HG03097 (cell line): ENCODE measurements at regions not wholly inside any gene's neighbourhood (a gene's known extent, or its start where the extent isn't known, plus 50 kb on each side); places are given as distances from the start of the nearest gene placed in this dataset.
"Not testable (repeated sequence)": the region's sequence is repeated elsewhere in the genome, so short reads cannot be mapped to it uniquely, and the experiment has no call there.

Experiments
- ATAC-seq: cut with Tn5 transposase; IDR thresholded peaks from one replicate; pipeline ENCODE4 v1.9.1; 2021; ENCODE audit not compliant: unreplicated experiment, low FRiP score

- ATAC-seq, result no peak
These were observed 1605.2 kb upstream of the CDH6 start for GRCh38 chr5:29588236-29588635.

DNA sequence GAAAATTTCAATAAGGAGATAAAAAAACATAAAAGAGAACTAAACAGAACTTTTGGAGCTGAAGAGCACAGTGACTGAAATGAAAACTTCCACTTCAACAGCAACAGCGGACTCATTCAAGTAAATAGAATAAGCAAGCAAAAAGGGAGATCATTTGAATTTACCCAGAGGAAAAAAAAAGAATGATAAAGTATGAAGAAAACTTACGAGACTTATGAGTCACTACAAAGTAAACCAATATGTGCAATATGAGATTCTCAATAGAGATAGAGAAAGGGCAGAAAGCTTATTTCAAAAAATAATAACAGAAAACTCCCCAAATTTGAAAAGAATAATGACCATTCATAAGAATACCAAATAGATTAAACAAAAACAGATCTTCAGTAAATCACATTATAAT is 1605.7 kb upstream of the CDH6 start:
- no peak for ATAC-seq

DNA sequence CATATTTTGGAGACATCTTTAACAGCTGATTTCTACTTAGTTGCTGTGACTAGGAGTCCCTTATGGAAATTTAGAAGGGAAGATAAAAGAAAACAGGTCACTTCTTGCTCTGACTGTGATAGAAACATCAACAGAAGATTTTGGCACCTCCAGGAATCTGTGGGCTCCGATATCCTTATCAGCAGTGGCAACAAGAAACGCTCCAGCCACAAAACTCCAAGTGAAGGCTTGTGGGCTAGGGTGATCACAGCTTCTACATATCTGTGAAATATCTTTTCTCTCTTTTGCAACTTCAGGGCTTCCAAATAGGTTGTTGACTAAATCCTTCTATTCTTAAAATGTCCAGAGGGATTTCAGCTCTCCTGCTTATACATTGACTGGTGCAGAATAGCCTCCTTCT is 1625.5 kb upstream of the CDH6 start:
- ATAC-seq, result no peak

DNA sequence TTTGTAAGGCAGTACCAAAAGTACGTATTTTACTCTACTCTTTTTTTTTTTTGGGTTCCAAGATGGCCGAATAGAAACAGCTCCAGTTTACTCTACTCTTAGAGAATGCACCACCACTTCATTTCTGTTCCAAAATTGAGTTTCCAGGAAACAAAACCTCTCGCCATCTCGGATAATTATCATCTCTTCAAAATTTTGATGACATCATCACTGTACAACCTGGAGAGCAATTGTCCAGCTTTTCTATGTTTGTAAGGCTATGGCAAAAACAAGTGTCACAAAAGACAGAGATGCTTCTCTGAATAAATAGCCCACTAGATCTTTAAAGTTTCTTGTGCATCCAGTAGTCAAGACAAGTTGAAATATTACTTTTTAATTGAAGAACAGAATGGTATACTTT is 1631.9 kb upstream of the CDH6 start:
- no peak for ATAC-seq

- ATAC-seq, result no peak
These were observed 1643.0 kb upstream of the CDH6 start for GRCh38 chr5:29550523-29550922.

DNA sequence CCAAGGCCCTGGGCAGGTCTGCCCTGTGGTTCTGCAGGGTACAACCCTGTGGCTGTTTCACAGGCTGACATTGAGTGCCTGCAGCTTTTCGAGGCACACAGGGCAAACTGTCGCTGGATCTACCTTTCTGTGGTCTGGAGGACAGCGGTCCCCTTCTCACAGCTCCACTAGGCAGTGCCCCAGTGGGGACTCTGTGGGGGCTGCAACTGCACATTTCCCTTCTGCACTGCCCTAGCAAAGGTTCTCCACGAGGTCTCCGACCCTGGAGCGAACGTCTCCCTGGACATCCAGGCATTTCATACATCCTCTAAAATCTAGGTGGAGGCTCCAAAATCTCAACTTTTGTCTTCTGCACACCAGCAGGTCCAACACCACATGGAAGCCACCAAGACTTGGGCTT is 1645.2 kb upstream of the CDH6 start:
- no peak for ATAC-seq

- ATAC-seq, result no peak
These were observed 1646.1 kb upstream of the CDH6 start for GRCh38 chr5:29547236-29547865.

- no peak for ATAC-seq
These were observed 1650.0 kb upstream of the CDH6 start for GRCh38 chr5:29543501-29543900.

- ATAC-seq, result no peak
These were observed 1669.3 kb upstream of the CDH6 start for GRCh38 chr5:29524227-29524626.

GRCh38 chr5:29518176-29518575 is 1675.3 kb upstream of the CDH6 start:
- no peak for ATAC-seq

- ATAC-seq, result no peak
These were observed 1677.3 kb upstream of the CDH6 start for GRCh38 chr5:29516224-29516623.

- no peak for ATAC-seq
These were observed 1685.4 kb upstream of the CDH6 start for GRCh38 chr5:29508131-29508530.

DNA sequence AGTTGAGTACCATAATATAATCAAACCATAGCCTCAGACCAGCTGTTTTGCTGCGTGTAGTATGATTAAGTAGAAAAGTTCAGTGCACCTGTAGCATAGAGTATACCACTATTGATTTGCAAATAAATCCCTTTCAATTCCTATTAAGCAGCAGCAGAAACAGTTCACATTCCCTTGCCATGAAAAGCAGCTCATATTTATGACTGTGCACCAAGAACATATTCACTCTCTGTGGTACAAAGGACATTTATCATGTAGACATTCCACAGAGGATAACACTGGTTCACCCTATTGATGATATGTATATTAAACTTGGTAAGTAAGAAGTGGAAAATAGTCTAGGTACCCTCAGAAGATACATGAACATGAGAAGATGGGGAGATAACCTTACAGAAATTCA is 1689.1 kb upstream of the CDH6 start:
- ATAC-seq, result no peak

DNA sequence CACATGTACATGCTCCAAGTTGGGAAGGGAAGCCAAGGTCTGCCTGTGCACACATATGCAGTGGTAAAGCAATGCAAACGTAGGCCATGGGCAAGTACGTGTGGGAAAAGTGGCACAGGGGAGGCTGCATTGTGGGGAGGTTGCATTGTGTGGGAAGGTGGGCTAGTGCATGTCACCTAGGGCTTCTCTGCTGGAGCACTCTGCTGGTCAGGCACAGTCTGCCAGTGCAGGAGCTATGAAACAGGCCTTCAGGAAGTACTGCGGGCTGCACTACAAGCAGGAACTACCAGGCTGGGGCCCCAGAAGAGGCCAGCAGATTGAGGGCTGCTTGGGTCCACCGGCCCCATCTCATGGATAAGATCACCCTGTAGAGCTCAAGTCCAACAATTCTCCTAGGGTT is 1694.6 kb upstream of the CDH6 start:
- ATAC-seq, result no peak

DNA sequence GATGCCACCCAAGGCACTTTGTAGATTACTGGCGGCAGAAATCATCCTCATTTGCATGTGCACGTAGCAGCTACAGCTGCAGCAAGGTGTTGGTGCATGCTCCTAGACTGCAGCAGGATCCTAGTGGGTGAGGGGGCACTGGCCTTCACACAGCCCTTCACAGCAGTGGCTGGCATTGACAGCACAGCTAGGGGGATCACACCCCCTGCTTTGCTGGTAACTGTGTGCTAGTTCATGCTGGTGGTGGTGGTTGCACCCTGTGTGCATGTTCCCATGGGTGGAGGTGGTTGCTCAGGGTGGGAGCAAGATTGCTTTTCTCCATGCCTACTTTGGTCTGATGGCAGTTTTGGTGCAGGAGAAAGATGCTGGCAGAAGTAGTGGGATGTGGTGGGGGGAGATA is 1695.1 kb upstream of the CDH6 start:
- ATAC-seq, result no peak

DNA sequence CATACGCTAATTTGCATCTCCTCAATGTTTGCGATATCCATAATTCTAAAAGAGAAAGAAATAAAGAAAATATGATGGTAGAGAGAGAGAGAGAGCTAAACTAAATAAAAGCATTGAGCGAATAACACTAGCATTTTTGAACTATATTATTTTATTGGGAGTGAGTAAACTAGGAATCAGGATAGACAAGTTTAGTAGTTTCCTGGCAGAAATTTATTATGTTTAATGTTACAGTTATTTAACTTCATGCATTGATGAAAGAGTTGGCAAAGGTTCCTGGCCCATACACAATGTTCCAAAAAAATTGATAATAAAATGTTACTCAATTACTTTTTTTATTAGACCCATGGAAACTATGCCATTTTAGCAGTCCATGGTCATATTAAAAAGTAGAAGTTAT is 1708.2 kb upstream of the CDH6 start:
- ATAC-seq, result no peak

GRCh38 chr5:29469581-29469980 is 1723.9 kb upstream of the CDH6 start:
- no peak for ATAC-seq

- no peak for ATAC-seq
These were observed 1731.2 kb upstream of the CDH6 start for GRCh38 chr5:29462241-29462640.

- ATAC-seq, result no peak
These were observed 1732.4 kb upstream of the CDH6 start for GRCh38 chr5:29460971-29461559.

DNA sequence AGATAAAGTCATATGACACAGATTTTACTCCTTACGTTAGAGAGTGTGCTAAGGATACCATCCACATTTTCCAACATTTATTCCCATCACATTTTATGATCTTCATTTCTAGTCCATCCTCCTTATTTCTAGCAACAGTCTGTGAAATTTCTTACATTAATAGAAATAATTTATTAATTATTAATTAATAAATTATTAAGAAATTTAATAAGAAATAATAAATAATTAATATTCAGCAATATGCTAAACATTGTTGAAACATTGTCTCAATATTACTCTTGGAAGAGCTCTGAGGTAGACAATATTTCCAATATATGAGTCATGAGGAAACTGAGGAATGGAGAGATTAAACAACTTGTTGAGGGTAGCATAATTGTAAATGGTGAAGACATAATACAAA is 1742.5 kb upstream of the CDH6 start:
- ATAC-seq, result not testable (repeated sequence)

- ATAC-seq, result no peak
These were observed 1778.8 kb upstream of the CDH6 start for GRCh38 chr5:29414681-29415080.

GRCh38 chr5:29412979-29413378 is 1780.5 kb upstream of the CDH6 start:
- no peak for ATAC-seq

DNA sequence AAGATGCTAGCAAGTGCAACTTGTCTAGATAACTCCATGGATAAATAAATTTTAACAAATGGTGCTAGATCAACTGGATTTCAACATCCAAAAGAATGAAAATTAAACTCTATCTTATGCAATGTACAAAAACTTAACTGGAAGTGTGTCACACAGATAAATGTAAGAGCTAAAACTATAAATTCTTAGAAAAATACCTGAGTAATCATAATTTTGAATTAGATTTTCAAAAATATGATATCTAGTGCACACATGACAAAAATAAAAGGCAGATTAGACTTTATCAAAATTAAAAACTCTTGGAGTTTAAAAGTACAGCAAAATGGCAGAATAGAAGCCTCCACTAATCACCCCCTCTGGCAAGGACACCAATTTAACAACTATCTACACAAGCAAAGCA is 1791.2 kb upstream of the CDH6 start:
- no peak for ATAC-seq
